ENCODE measurements at regions not wholly inside any gene's neighbourhood (a gene's known extent, or its start where the extent isn't known, plus 50 kb on each side); places are given as distances from the start of the nearest gene placed in this dataset.
"Not testable (repeated sequence)": the region's sequence is repeated elsewhere in the genome, so short reads cannot be mapped to it uniquely, and the experiment has no call there.

- no peaks in the 10 kb centered on the region for H3K36me3 ChIP-seq (ENCODE audit: insufficient read depth)
- H3K4me3 ChIP-seq (ENCODE audit: low read depth, low read length), result no peak overlapping the region
- H3K4me1 ChIP-seq (ENCODE audit: insufficient read depth), result no peaks in the 10 kb centered on the region
- WGBS, result 89% methylated on average over 12 of the region's 12 CpGs
- no peak for DNase-seq (ENCODE audit: extremely low spot score)
- H3K27ac ChIP-seq (ENCODE audit: low read depth), result no peak overlapping the region
Measured at GRCh38 chr7:153529651-153530165, 522.5 kb upstream of the DPP6 start.

- H3K4me3 ChIP-seq (ENCODE audit: low read depth, low read length), result no peak overlapping the region
- 92% methylated on average over 9 of the region's 9 CpGs for WGBS
- H3K36me3 ChIP-seq (ENCODE audit: insufficient read depth), result no peaks in the 10 kb centered on the region
- DNase-seq (ENCODE audit: extremely low spot score), result no peak
- no peak overlapping the region for H3K27ac ChIP-seq (ENCODE audit: low read depth)
- H3K4me1 ChIP-seq (ENCODE audit: insufficient read depth), result no peaks in the 10 kb centered on the region
Measured at GRCh38 chr7:153530441-153530840, 521.8 kb upstream of the DPP6 start.

- H3K4me1 ChIP-seq (ENCODE audit: insufficient read depth), result no peaks in the 10 kb centered on the region
- H3K4me3 ChIP-seq (ENCODE audit: low read depth, low read length), result no peak overlapping the region
- no peak for DNase-seq (ENCODE audit: extremely low spot score)
- H3K36me3 ChIP-seq (ENCODE audit: insufficient read depth), result no peaks in the 10 kb centered on the region
- H3K27ac ChIP-seq (ENCODE audit: low read depth), result no peak overlapping the region
- 83% methylated on average over 2 of the region's 2 CpGs for WGBS
Measured at GRCh38 chr7:153532326-153532725, 519.9 kb upstream of the DPP6 start.

- H3K4me3 ChIP-seq (ENCODE audit: low read depth, low read length), result no peak overlapping the region
- no peak overlapping the region for H3K27ac ChIP-seq (ENCODE audit: low read depth)
- no peaks in the 10 kb centered on the region for H3K36me3 ChIP-seq (ENCODE audit: insufficient read depth)
- whole genome bisulfite sequencing, result 63% methylated on average over 8 of the region's 8 CpGs
- H3K4me1 ChIP-seq (ENCODE audit: insufficient read depth), result no peaks in the 10 kb centered on the region
- no peak for DNase-seq (ENCODE audit: extremely low spot score)
Measured at GRCh38 chr7:153537271-153537670, 514.9 kb upstream of the DPP6 start.

- no peak for DNase-seq (ENCODE audit: extremely low spot score)
- Histone ChIP-seq H3K4me1 (ENCODE audit: insufficient read depth) (no peaks in the 10 kb centered on the region), H3K36me3 (ENCODE audit: insufficient read depth) (no peaks in the 10 kb centered on the region), H3K27ac (ENCODE audit: low read depth) (no peak overlapping the region), H3K4me3 (ENCODE audit: low read depth, low read length) (no peak overlapping the region)
- 83% methylated on average over 2 of the region's 2 CpGs for WGBS
Measured at GRCh38 chr7:153541903-153542302, 510.3 kb upstream of the DPP6 start.

- no peak for DNase-seq (ENCODE audit: extremely low spot score)
- Histone ChIP-seq H3K36me3 (ENCODE audit: insufficient read depth) (no peaks in the 10 kb centered on the region), H3K4me3 (ENCODE audit: low read depth, low read length) (no peak overlapping the region), H3K27ac (ENCODE audit: low read depth) (no peak overlapping the region), H3K4me1 (ENCODE audit: insufficient read depth) (no peaks in the 10 kb centered on the region)
- 81% methylated on average over 5 of the region's 5 CpGs for WGBS
Measured at GRCh38 chr7:153543232-153543631, 509.0 kb upstream of the DPP6 start.

GRCh38 chr7:153550173-153550572, 502.0 kb upstream of the DPP6 start:
- WGBS, result 24% methylated on average over 1 of the region's 1 CpG
- DNase-seq (ENCODE audit: extremely low spot score), result no peak
- Histone ChIP-seq H3K36me3 (ENCODE audit: insufficient read depth) (no peaks in the 10 kb centered on the region), H3K27ac (ENCODE audit: low read depth) (no peak overlapping the region), H3K4me3 (ENCODE audit: low read depth, low read length) (no peak overlapping the region), H3K4me1 (ENCODE audit: insufficient read depth) (no peaks in the 10 kb centered on the region)

GRCh38 chr7:153564391-153564790, 487.8 kb upstream of the DPP6 start:
- H3K4me3 ChIP-seq (ENCODE audit: low read depth, low read length), result no peak overlapping the region
- 72% methylated on average over 6 of the region's 6 CpGs for WGBS
- no peaks in the 10 kb centered on the region for H3K36me3 ChIP-seq (ENCODE audit: insufficient read depth)
- DNase-seq (ENCODE audit: extremely low spot score), result no peak
- H3K27ac ChIP-seq (ENCODE audit: low read depth), result no peak overlapping the region
- no peaks in the 10 kb centered on the region for H3K4me1 ChIP-seq (ENCODE audit: insufficient read depth)

GRCh38 chr7:153566324-153566723, 485.9 kb upstream of the DPP6 start:
- no peak for DNase-seq (ENCODE audit: extremely low spot score)
- 56% methylated on average over 6 of the region's 6 CpGs for WGBS
- H3K27ac ChIP-seq (ENCODE audit: low read depth), result no peak overlapping the region
- H3K36me3 ChIP-seq (ENCODE audit: insufficient read depth), result no peaks in the 10 kb centered on the region
- no peaks in the 10 kb centered on the region for H3K4me1 ChIP-seq (ENCODE audit: insufficient read depth)
- no peak overlapping the region for H3K4me3 ChIP-seq (ENCODE audit: low read depth, low read length)

- H3K4me3 ChIP-seq (ENCODE audit: low read depth, low read length), result no peak overlapping the region
- no peak overlapping the region for H3K27ac ChIP-seq (ENCODE audit: low read depth)
- 51% methylated on average over 5 of the region's 5 CpGs for WGBS
- peak; percentile 26 for DNase-seq (ENCODE audit: extremely low spot score)
- H3K36me3 ChIP-seq (ENCODE audit: insufficient read depth), result no peaks in the 10 kb centered on the region
- H3K4me1 ChIP-seq (ENCODE audit: insufficient read depth), result no peaks in the 10 kb centered on the region
Measured at GRCh38 chr7:153567426-153567825, 484.8 kb upstream of the DPP6 start.

- 43% methylated on average over 1 of the region's 1 CpG for WGBS
- not testable (repeated sequence) for H3K4me3 ChIP-seq (ENCODE audit: low read depth, low read length); H3K27ac ChIP-seq (ENCODE audit: low read depth); DNase-seq (ENCODE audit: extremely low spot score); H3K4me1 ChIP-seq (ENCODE audit: insufficient read depth); H3K36me3 ChIP-seq (ENCODE audit: insufficient read depth)
Measured at GRCh38 chr7:153569520-153569919, 482.7 kb upstream of the DPP6 start.

GRCh38 chr7:153576096-153576495, 476.1 kb upstream of the DPP6 start:
- H3K27ac ChIP-seq (ENCODE audit: low read depth), result no peak overlapping the region
- no peaks in the 10 kb centered on the region for H3K36me3 ChIP-seq (ENCODE audit: insufficient read depth)
- 89% methylated on average over 1 of the region's 1 CpG for WGBS
- DNase-seq (ENCODE audit: extremely low spot score), result no peak
- no peak overlapping the region for H3K4me3 ChIP-seq (ENCODE audit: low read depth, low read length)
- no peaks in the 10 kb centered on the region for H3K4me1 ChIP-seq (ENCODE audit: insufficient read depth)

- H3K4me3 ChIP-seq (ENCODE audit: low read depth, low read length), result no peak overlapping the region
- H3K27ac ChIP-seq (ENCODE audit: low read depth), result no peak overlapping the region
- H3K36me3 ChIP-seq (ENCODE audit: insufficient read depth), result no peaks in the 10 kb centered on the region
- WGBS, result 56% methylated on average over 3 of the region's 3 CpGs
- H3K4me1 ChIP-seq (ENCODE audit: insufficient read depth), result no peaks in the 10 kb centered on the region
- DNase-seq (ENCODE audit: extremely low spot score), result no peak
Measured at GRCh38 chr7:153581419-153581818, 470.8 kb upstream of the DPP6 start.

- Histone ChIP-seq H3K27ac (ENCODE audit: low read depth) (no peak overlapping the region), H3K36me3 (ENCODE audit: insufficient read depth) (no peaks in the 10 kb centered on the region), H3K4me3 (ENCODE audit: low read depth, low read length) (no peak overlapping the region), H3K4me1 (ENCODE audit: insufficient read depth) (no peaks in the 10 kb centered on the region)
- no peak for DNase-seq (ENCODE audit: extremely low spot score)
- WGBS, result 75% methylated on average over 3 of the region's 3 CpGs
Measured at GRCh38 chr7:153584132-153584531, 468.1 kb upstream of the DPP6 start.

GRCh38 chr7:153588586-153588985, 463.6 kb upstream of the DPP6 start:
- H3K4me1 ChIP-seq (ENCODE audit: insufficient read depth), result no peaks in the 10 kb centered on the region
- no peak overlapping the region for H3K27ac ChIP-seq (ENCODE audit: low read depth)
- no peaks in the 10 kb centered on the region for H3K36me3 ChIP-seq (ENCODE audit: insufficient read depth)
- H3K4me3 ChIP-seq (ENCODE audit: low read depth, low read length), result no peak overlapping the region
- DNase-seq (ENCODE audit: extremely low spot score), result no peak
- WGBS, result 79% methylated on average over 5 of the region's 5 CpGs

Data from urinary bladder (tissue), 3 donors.